H1 (cell line): ENCODE measurements at regions not wholly inside any gene's neighbourhood (a gene's known extent, or its start where the extent isn't known, plus 50 kb on each side); places are given as distances from the start of the nearest gene placed in this dataset.

ENCODE experiments used
- BRCA1 ChIP-seq: IDR thresholded peaks from 2 replicates; pipeline ENCODE4 v1.6.1; 2012; ENCODE audit warnings: low read depth, low read length, improper control_type of control experiment
- CBX5 ChIP-seq: fragments of 300-800, 300-1000 bp; sonication (generic); IDR thresholded peaks from 2 replicates; pipeline ENCODE4 v1.7.1; 2016; ENCODE audit warnings: antibody characterized with exemption, low read length, low read depth
- CHD7 ChIP-seq: fragments of 300-600 bp; sonication (generic); IDR thresholded peaks from 2 replicates; pipeline ENCODE4 v1.7.1; 2012; ENCODE audit warnings: low read length, moderate library complexity, mild to moderate bottlenecking, inconsistent platforms; ENCODE audit not compliant: insufficient replicate concordance
- EP300 ChIP-seq, 2 experiments: IDR thresholded peaks; 1 replicate in 1 of 2; 2 replicates in 1 of 2; pipeline ENCODE4 v1.6.1; 2011 to 2012; ENCODE audit warnings: low read depth in 2 of 2, low read length in 2 of 2, mild to moderate bottlenecking in 2 of 2, borderline replicate concordance in 1 of 2, inconsistent platforms in 1 of 2, moderate library complexity in 1 of 2
- KDM4A ChIP-seq: IDR thresholded peaks from one replicate; pipeline ENCODE4 v1.7.1; 2012; ENCODE audit warnings: low read depth, mild to moderate bottlenecking, moderate library complexity, low read length, inconsistent platforms; ENCODE audit not compliant: severe bottlenecking
- RFX5 ChIP-seq: IDR thresholded peaks from 2 replicates; pipeline ENCODE4 v1.6.1; 2011; ENCODE audit warnings: low read depth, low read length, improper control_type of control experiment, borderline replicate concordance
- TAF1 ChIP-seq: IDR thresholded peaks from 2 replicates; pipeline ENCODE4 v1.6.1; 2011; ENCODE audit warnings: mild to moderate bottlenecking, low read depth, low read length
- TCF12 ChIP-seq: IDR thresholded peaks from 2 replicates; pipeline ENCODE4 v1.6.1; 2011; ENCODE audit warnings: low read depth, mild to moderate bottlenecking, low read length
- USF2 ChIP-seq: IDR thresholded peaks from 2 replicates; pipeline ENCODE4 v1.6.1; 2011; ENCODE audit warnings: low read length, improper control_type of control experiment
- ZNF274 ChIP-seq: IDR thresholded peaks from 2 replicates; pipeline ENCODE4 v1.7.0; 2012; ENCODE audit warnings: low read length, borderline replicate concordance; ENCODE audit errors: extremely low read depth

- TF ChIP-seq CHD7 = no peak
- no peak for TF ChIP-seq CBX5
- TF ChIP-seq USF2 = no peak
- no peak for TF ChIP-seq KDM4A
- TF ChIP-seq RFX5 = no peak
- no peak for TF ChIP-seq TCF12
- TF ChIP-seq EP300 (IDR thresholded peaks at IDR 0.05; ENCODE audit: borderline replicate concordance in 1 of 2, low read depth in 2 of 2, low read length in 2 of 2) = no peak
- no peak for TF ChIP-seq ZNF274
- no peak for TF ChIP-seq TAF1
- no peak for TF ChIP-seq BRCA1
Observed at GRCh38 chr1:182113879-182114626, 52.5 kb upstream of the ZNF648 start (continued).
